ENCODE measurements at regions not wholly inside any gene's neighbourhood (a gene's known extent, or its start where the extent isn't known, plus 50 kb on each side); places are given as distances from the start of the nearest gene placed in this dataset.

- ChIA-PET CTCF (no interaction called here), POLR2A (no interaction called here)
- no peak for DNase-seq (ENCODE audit: extremely low spot score)
- TF ChIP-seq SP1 (IDR thresholded peaks at IDR 0.05), result no peak
- TF ChIP-seq HDGF (IDR thresholded peaks at IDR 0.05; ENCODE audit: borderline replicate concordance), result no peak
- no peak for TF ChIP-seq L3MBTL2 (conservative IDR thresholded peaks at IDR 0.05)
- TF ChIP-seq ZNF384 (IDR thresholded peaks at IDR 0.05), result no peak
- no peak for TF ChIP-seq CTBP1 (IDR thresholded peaks at IDR 0.05; ENCODE audit: borderline replicate concordance)
- TF ChIP-seq FOXM1 (IDR thresholded peaks at IDR 0.05; ENCODE audit: borderline replicate concordance), result no peak
- no peak for TF ChIP-seq TARDBP (IDR thresholded peaks at IDR 0.05)
- no peak for TF ChIP-seq BHLHE40 (IDR thresholded peaks at IDR 0.05; ENCODE audit: borderline replicate concordance)
- no peak for TF ChIP-seq FOXA1 (IDR thresholded peaks at IDR 0.05)
- no peak for TF ChIP-seq NFRKB (IDR thresholded peaks at IDR 0.05)
- TF ChIP-seq FOXK2 (IDR thresholded peaks at IDR 0.05), result no peak
These were observed 264.6 kb upstream of the PROX1 start for GRCh38 chr1:213723187-213723586.

GRCh38 chr1:213724640-213725536 is 262.9 kb upstream of the PROX1 start:
- no peak for TF ChIP-seq ZNF384 (IDR thresholded peaks at IDR 0.05)
- TF ChIP-seq L3MBTL2 (conservative IDR thresholded peaks at IDR 0.05), result no peak
- TF ChIP-seq SUZ12 (IDR thresholded peaks at IDR 0.05), result no peak
- no peak for TF ChIP-seq ELF4 (IDR thresholded peaks at IDR 0.05)
- no peak for TF ChIP-seq HDGF (IDR thresholded peaks at IDR 0.05; ENCODE audit: borderline replicate concordance)
- no peak for TF ChIP-seq NFRKB (IDR thresholded peaks at IDR 0.05)
- no peak for TF ChIP-seq LEF1 (IDR thresholded peaks at IDR 0.05; ENCODE audit: borderline replicate concordance)
- TF ChIP-seq FOXK2 (IDR thresholded peaks at IDR 0.05), result no peak
- TF ChIP-seq FOXA1 (IDR thresholded peaks at IDR 0.05), result no peak
- TF ChIP-seq CTBP1 (IDR thresholded peaks at IDR 0.05; ENCODE audit: borderline replicate concordance), result no peak
- TF ChIP-seq ARNT (IDR thresholded peaks at IDR 0.05), result no peak
- TF ChIP-seq SP1 (IDR thresholded peaks at IDR 0.05), result no peak
- TF ChIP-seq FOXM1 (IDR thresholded peaks at IDR 0.05; ENCODE audit: borderline replicate concordance), result no peak
- TF ChIP-seq TARDBP (IDR thresholded peaks at IDR 0.05), result no peak
- TF ChIP-seq BHLHE40 (IDR thresholded peaks at IDR 0.05; ENCODE audit: borderline replicate concordance), result no peak
- no peak for TF ChIP-seq PKNOX1 (IDR thresholded peaks at IDR 0.05)
- CTCF ChIA-PET, result no interaction called here
- POLR2A ChIA-PET, result no interaction called here
- no peak for DNase-seq (ENCODE audit: extremely low spot score)

- TF ChIP-seq NFRKB (IDR thresholded peaks at IDR 0.05) (no peak), PKNOX1 (IDR thresholded peaks at IDR 0.05) (no peak), HDGF (IDR thresholded peaks at IDR 0.05; ENCODE audit: borderline replicate concordance) (no peak), FOXM1 (IDR thresholded peaks at IDR 0.05; ENCODE audit: borderline replicate concordance) (no peak), SP1 (IDR thresholded peaks at IDR 0.05) (no peak), TARDBP (IDR thresholded peaks at IDR 0.05) (no peak), FOXA1 (IDR thresholded peaks at IDR 0.05) (no peak), CTBP1 (IDR thresholded peaks at IDR 0.05; ENCODE audit: borderline replicate concordance) (no peak), SUZ12 (IDR thresholded peaks at IDR 0.05) (no peak), LEF1 (IDR thresholded peaks at IDR 0.05; ENCODE audit: borderline replicate concordance) (no peak), FOXK2 (IDR thresholded peaks at IDR 0.05) (no peak), L3MBTL2 (conservative IDR thresholded peaks at IDR 0.05) (no peak), ARNT (IDR thresholded peaks at IDR 0.05) (no peak), ELF4 (IDR thresholded peaks at IDR 0.05) (no peak), BHLHE40 (IDR thresholded peaks at IDR 0.05; ENCODE audit: borderline replicate concordance) (no peak), ZNF384 (IDR thresholded peaks at IDR 0.05) (no peak)
- ChIA-PET CTCF (no interaction called here), POLR2A (no interaction called here)
- DNase-seq (ENCODE audit: extremely low spot score), result no peak
These were observed 259.8 kb upstream of the PROX1 start for GRCh38 chr1:213727853-213728592.

GRCh38 chr1:213728593-213729536 is 258.9 kb upstream of the PROX1 start:
- ChIA-PET POLR2A (no interaction called here), CTCF (no interaction called here)
- TF ChIP-seq LEF1 (IDR thresholded peaks at IDR 0.05; ENCODE audit: borderline replicate concordance), result no peak
- no peak for TF ChIP-seq SUZ12 (IDR thresholded peaks at IDR 0.05)
- TF ChIP-seq TARDBP (IDR thresholded peaks at IDR 0.05), result no peak
- no peak for TF ChIP-seq L3MBTL2 (conservative IDR thresholded peaks at IDR 0.05)
- no peak for DNase-seq (ENCODE audit: extremely low spot score)

- ChIA-PET POLR2A (no interaction called here), CTCF (no interaction called here)
- TF ChIP-seq SUZ12 (IDR thresholded peaks at IDR 0.05) (no peak), PKNOX1 (IDR thresholded peaks at IDR 0.05) (no peak), NFRKB (IDR thresholded peaks at IDR 0.05) (no peak)
These were observed 254.1 kb upstream of the PROX1 start for GRCh38 chr1:213733705-213734104.

More at GRCh38 chr1:213733705-213734104, 254.1 kb upstream of the PROX1 start:
- DNase-seq (ENCODE audit: extremely low spot score), result no peak
